Activated B cell treated with CpG ODN at 0.5 μM for 24 hours (primary cell): ENCODE measurements at regions not wholly inside any gene's neighbourhood (a gene's known extent, or its start where the extent isn't known, plus 50 kb on each side); places are given as distances from the start of the nearest gene placed in this dataset.

Experiments
- ATAC-seq: fragments of 200-7000 bp; cut with Tn5 transposase; one replicate; pipeline ENCODE4 v1.10.0; 2021; ENCODE audit warnings: low read depth, mild to moderate bottlenecking, moderate library complexity
- CTCF ChIA-PET: fragments of 350-600 bp; sonication (Branson Sonifier 250); formaldehyde crosslinking; loops from one replicate; lab custom pipeline; 2021; ENCODE audit warnings: antibody characterized with exemption; lab: Charles Lee
- POLR2A ChIA-PET: fragments of 350-600 bp; sonication (Branson Sonifier 250); formaldehyde crosslinking; loops from one replicate; lab custom pipeline; 2021; ENCODE audit warnings: antibody characterized with exemption; lab: Charles Lee
- DNase-seq: peaks from one replicate; pipeline ENCODE4 v3.0.0; 2022
- H3K27ac Mint-ChIP-seq: one replicate; pipeline ENCODE4 v1.8.0; 2020; ENCODE audit warnings: mixed read lengths
- H3K27me3 Mint-ChIP-seq: one replicate; pipeline ENCODE4 v1.8.0; 2021; ENCODE audit warnings: mixed read lengths
- H3K36me3 Mint-ChIP-seq: one replicate; pipeline ENCODE4 v1.8.0; 2021; ENCODE audit warnings: low read depth, mixed read lengths
- H3K4me1 Mint-ChIP-seq: one replicate; pipeline ENCODE4 v1.8.0; 2021; ENCODE audit warnings: mixed read lengths
- H3K4me3 Mint-ChIP-seq: one replicate; pipeline ENCODE4 v1.8.0; 2020; ENCODE audit warnings: mild to moderate bottlenecking, mixed read lengths
- H3K9me3 Mint-ChIP-seq: one replicate; pipeline ENCODE4 v1.8.0; 2020; ENCODE audit warnings: mixed read lengths
- CTCF ChIP-seq: fragments of 200-600 bp; IDR thresholded peaks from one replicate; pipeline ENCODE4 v1.8.0; 2022; ENCODE audit warnings: antibody characterized with exemption, mild to moderate bottlenecking
- intact Hi-C: fragments of 100-400 bp; cut with micrococcal nuclease; formaldehyde crosslinking; loops from one replicate; pipeline ENCODE4 v1.15.1; 2024

GRCh38 chr2:81648370-81648769 lies 1343.8 kb upstream of the LRRTM1 start:
- no peak overlapping the region for H3K4me3 Mint-ChIP-seq
- DNase-seq (no peak), ATAC-seq (no peak)
- H3K9me3 Mint-ChIP-seq: peaks cover 15% of the 10 kb centered on the region
- H3K36me3 Mint-ChIP-seq: no peaks in the 10 kb centered on the region
- no peak overlapping the region for H3K27ac Mint-ChIP-seq
- ChIA-PET CTCF (no interaction called here), POLR2A (no interaction called here)
- intact Hi-C loops: no loop called here
- no peaks in the 10 kb centered on the region for H3K27me3 Mint-ChIP-seq
- H3K4me1 Mint-ChIP-seq: no peaks in the 10 kb centered on the region
- no peak for TF ChIP-seq CTCF

- no peaks in the 10 kb centered on the region for H3K4me1 Mint-ChIP-seq
- ChIA-PET CTCF (no interaction called here), POLR2A (no interaction called here)
- intact Hi-C loops: no loop called here
- H3K27me3 Mint-ChIP-seq: no peaks in the 10 kb centered on the region
- DNase-seq: no peak
- H3K36me3 Mint-ChIP-seq: no peaks in the 10 kb centered on the region
- peaks cover 13% of the 10 kb centered on the region for H3K9me3 Mint-ChIP-seq
- no peak for ATAC-seq
- no peak overlapping the region for H3K4me3 Mint-ChIP-seq
- TF ChIP-seq CTCF: no peak
- no peak overlapping the region for H3K27ac Mint-ChIP-seq
Measured at GRCh38 chr2:81647715-81648230, 1343.2 kb upstream of the LRRTM1 start.

GRCh38 chr2:81645745-81646301 lies 1341.3 kb upstream of the LRRTM1 start:
- H3K9me3 Mint-ChIP-seq: peaks cover 7% of the 10 kb centered on the region
- CTCF ChIA-PET: no interaction called here
- no peak for TF ChIP-seq CTCF
- H3K36me3 Mint-ChIP-seq: no peaks in the 10 kb centered on the region
- DNase-seq (no peak), ATAC-seq (no peak)
- H3K4me3 Mint-ChIP-seq: no peak overlapping the region
- no peaks in the 10 kb centered on the region for H3K27me3 Mint-ChIP-seq
- H3K4me1 Mint-ChIP-seq: no peaks in the 10 kb centered on the region
- POLR2A ChIA-PET: no interaction called here
- no peak overlapping the region for H3K27ac Mint-ChIP-seq
- intact Hi-C loops: no loop called here

- no peak overlapping the region for H3K27ac Mint-ChIP-seq
- no peak overlapping the region for H3K4me3 Mint-ChIP-seq
- ChIA-PET CTCF (no interaction called here), POLR2A (no interaction called here)
- peaks cover 5% of the 10 kb centered on the region for H3K9me3 Mint-ChIP-seq
- DNase-seq: no peak
- H3K36me3 Mint-ChIP-seq: no peaks in the 10 kb centered on the region
- no peak for ATAC-seq
- intact Hi-C loops: no loop called here
- no peak for TF ChIP-seq CTCF
- no peaks in the 10 kb centered on the region for H3K27me3 Mint-ChIP-seq
- no peaks in the 10 kb centered on the region for H3K4me1 Mint-ChIP-seq
Measured at GRCh38 chr2:81644189-81644588, 1339.6 kb upstream of the LRRTM1 start.

- Mint-ChIP-seq H3K4me3 (no peak overlapping the region), H3K4me1 (no peaks in the 10 kb centered on the region), H3K36me3 (no peaks in the 10 kb centered on the region), H3K27ac (no peak overlapping the region), H3K27me3 (no peaks in the 10 kb centered on the region), H3K9me3 (peaks cover 23% of the 10 kb centered on the region)
- DNase-seq (no peak), ATAC-seq (no peak)
- ChIA-PET CTCF (no interaction called here), POLR2A (no interaction called here)
- TF ChIP-seq CTCF: no peak
- intact Hi-C loops: no loop called here
Measured at GRCh38 chr2:81624825-81625224, 1320.3 kb upstream of the LRRTM1 start.
